ENCODE measurements at regions not wholly inside any gene's neighbourhood (a gene's known extent, or its start where the extent isn't known, plus 50 kb on each side); places are given as distances from the start of the nearest gene placed in this dataset.

DNA sequence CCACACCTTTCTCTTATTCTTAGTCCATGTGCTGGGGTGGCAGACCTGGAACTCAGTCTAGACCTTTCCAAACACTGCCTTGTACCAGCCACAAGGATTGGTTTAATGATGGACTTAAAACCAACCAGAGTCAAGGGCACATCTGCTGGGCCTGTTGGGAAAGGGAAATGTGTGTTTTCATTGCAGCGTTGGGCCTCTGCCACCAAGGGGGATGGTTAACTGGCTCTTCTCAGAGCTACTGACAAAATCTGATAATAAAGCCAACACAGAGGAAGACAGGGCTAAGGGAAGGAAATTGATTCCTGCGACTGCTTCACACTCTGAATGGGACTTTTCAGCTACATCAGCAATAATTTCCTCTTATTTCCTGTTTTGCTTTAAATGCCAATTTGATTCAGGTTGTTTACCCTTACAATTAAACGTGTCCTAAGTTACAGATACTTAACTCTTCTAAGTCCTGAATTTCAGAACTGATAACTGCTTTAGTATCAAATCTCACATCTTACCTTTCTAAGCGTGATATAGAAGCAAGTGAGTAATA, 68.4 kb upstream of the MALRD1 start:
- no peaks in the 10 kb centered on the region for H3K9me2 ChIP-seq (ENCODE audit: insufficient read depth, low read length)
- no peaks in the 10 kb centered on the region for H3K9me3 ChIP-seq (ENCODE audit: low read length)
- no peaks in the 10 kb centered on the region for H3K36me3 ChIP-seq (ENCODE audit: insufficient read depth, low read length)
- H3K27me3 ChIP-seq (ENCODE audit: insufficient read depth, low read depth, low read length) = no peaks in the 10 kb centered on the region
- H3F3A ChIP-seq (ENCODE audit: insufficient read depth, low read length, poor library complexity, severe bottlenecking) = no peaks in the 10 kb centered on the region
- H3K27ac ChIP-seq (ENCODE audit: low read length) = no peak overlapping the region
- H3K4me3 ChIP-seq (ENCODE audit: low read length) = no peak overlapping the region
- no peak overlapping the region for H3K9ac ChIP-seq (ENCODE audit: low read length)
- no peak overlapping the region for H3K4me2 ChIP-seq (ENCODE audit: low read length)
- H3K79me2 ChIP-seq (replicated peaks; ENCODE audit: insufficient read depth, low read length) = no peaks in the 10 kb centered on the region
- TF ChIP-seq RAD21 (conservative IDR thresholded peaks at IDR 0.05) (no peak), REST (IDR thresholded peaks at IDR 0.05; ENCODE audit: borderline replicate concordance) (no peak), POLR2AphosphoS5 (IDR thresholded peaks at IDR 0.05) (no peak), EZH2 (IDR thresholded peaks at IDR 0.05; ENCODE audit: borderline replicate concordance, insufficient read depth, low read length, poor library complexity, severe bottlenecking) (no peak), SMC3 (conservative IDR thresholded peaks at IDR 0.05; ENCODE audit: poor library complexity) (no peak), MXI1 (conservative IDR thresholded peaks at IDR 0.05; ENCODE audit: poor library complexity, severe bottlenecking) (no peak)
- no peaks in the 10 kb centered on the region for H4K20me1 ChIP-seq (ENCODE audit: insufficient read depth)
- no peak overlapping the region for H2AFZ ChIP-seq (ENCODE audit: low read depth, low read length)

GRCh38 chr10:18984531-18984930, 64.1 kb upstream of the MALRD1 start:
- Histone ChIP-seq H3K36me3 (ENCODE audit: insufficient read depth, low read length) (no peaks in the 10 kb centered on the region), H2AFZ (ENCODE audit: low read depth, low read length) (no peak overlapping the region), H3K9me3 (ENCODE audit: low read length) (no peaks in the 10 kb centered on the region), H3K4me2 (ENCODE audit: low read length) (no peak overlapping the region), H3K27me3 (ENCODE audit: insufficient read depth, low read depth, low read length) (no peaks in the 10 kb centered on the region), H3K27ac (ENCODE audit: low read length) (no peak overlapping the region), H3F3A (ENCODE audit: insufficient read depth, low read length, poor library complexity, severe bottlenecking) (no peaks in the 10 kb centered on the region), H3K79me2 (replicated peaks; ENCODE audit: insufficient read depth, low read length) (no peaks in the 10 kb centered on the region), H4K20me1 (ENCODE audit: insufficient read depth) (no peaks in the 10 kb centered on the region), H3K9me2 (ENCODE audit: insufficient read depth, low read length) (no peaks in the 10 kb centered on the region), H3K9ac (ENCODE audit: low read length) (no peak overlapping the region), H3K4me3 (ENCODE audit: low read length) (no peak overlapping the region)
- TF ChIP-seq MXI1 (conservative IDR thresholded peaks at IDR 0.05; ENCODE audit: poor library complexity, severe bottlenecking) (no peak), SMC3 (conservative IDR thresholded peaks at IDR 0.05; ENCODE audit: poor library complexity) (no peak), TAF1 (IDR thresholded peaks at IDR 0.05; ENCODE audit: low read depth) (no peak), EP300 (conservative IDR thresholded peaks at IDR 0.05; ENCODE audit: poor library complexity, severe bottlenecking) (no peak), EZH2 (IDR thresholded peaks at IDR 0.05; ENCODE audit: borderline replicate concordance, insufficient read depth, low read length, poor library complexity, severe bottlenecking) (no peak), POLR2AphosphoS5 (IDR thresholded peaks at IDR 0.05) (no peak), CTCF (IDR thresholded peaks at IDR 0.05; ENCODE audit: poor library complexity, severe bottlenecking) (no peak), RAD21 (conservative IDR thresholded peaks at IDR 0.05) (no peak), REST (IDR thresholded peaks at IDR 0.05; ENCODE audit: borderline replicate concordance) (no peak)
